ENCODE measurements at regions not wholly inside any gene's neighbourhood (a gene's known extent, or its start where the extent isn't known, plus 50 kb on each side); places are given as distances from the start of the nearest gene placed in this dataset.

DNA sequence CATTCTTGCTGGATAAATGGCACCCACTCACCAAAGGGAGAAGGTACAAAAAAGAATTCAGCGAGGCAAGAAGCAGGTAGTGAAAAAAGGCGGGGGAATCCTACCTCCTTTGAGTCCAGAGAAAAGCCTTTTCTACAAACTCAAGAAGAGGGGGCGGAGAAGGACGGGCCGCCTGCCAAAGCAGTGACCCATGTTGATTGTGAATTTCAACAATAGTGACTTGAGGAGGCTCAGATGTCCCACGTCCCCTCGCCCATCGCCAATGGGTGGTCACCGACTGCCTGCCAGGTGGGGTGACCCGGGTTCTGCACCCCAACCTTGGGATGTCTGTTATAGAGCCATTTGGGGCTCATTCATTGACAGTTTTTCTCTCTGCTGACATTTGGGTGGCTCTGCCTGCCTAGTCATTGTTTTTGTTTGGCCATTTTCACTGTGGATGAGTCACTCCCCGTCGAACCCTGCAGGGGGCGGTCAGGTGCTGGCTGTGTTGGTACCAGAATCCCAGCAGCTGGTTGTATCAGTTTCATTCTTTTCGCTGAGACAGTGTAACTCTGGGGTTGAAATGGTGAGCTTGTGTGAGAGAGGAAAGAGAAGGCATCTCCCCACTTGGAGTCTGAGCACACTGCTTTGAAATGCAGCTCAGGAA, 163.4 kb upstream of the NCAM1 start:
- Histone ChIP-seq H3K4me3 (ENCODE audit: extremely low read depth in 1 of 4, insufficient read depth in 2 of 4, low read depth in 3 of 4, low read length in 4 of 4) (no peak overlapping the region; a peak in 3 of 8 replicates), H2BK120ac (replicated peaks; ENCODE audit: low read depth, low read length) (no peak overlapping the region), H2BK20ac (ENCODE audit: low read length) (peak overlapping the region; percentile 72; the same call in 1 of the 2 replicates), H3K23ac (ENCODE audit: insufficient read length) (no peak overlapping the region), H3K18ac (ENCODE audit: extremely low read depth, low read length) (peak overlapping the region; percentile 48), H3K23me2 (ENCODE audit: low read depth, low read length) (peaks cover 2% of the 10 kb centered on the region; the same call in 1 of the 2 replicates), H2BK15ac (ENCODE audit: low read length) (no peak overlapping the region), H2BK5ac (ENCODE audit: low read depth, low read length) (peak overlapping the region; percentile 27; the same call in 1 of the 2 replicates), H4K91ac (replicated peaks; ENCODE audit: insufficient read length, low read length) (peak overlapping the region; percentile 32), H3K56ac (replicated peaks; ENCODE audit: insufficient read length, low read depth, low read length) (no peak overlapping the region), H3K27me3 (replicated peaks in 1 of 4; ENCODE audit: control insufficient read depth in 3 of 4, extremely low read depth in 1 of 4, insufficient read depth in 3 of 4, low read length in 3 of 4) (no peaks in the 10 kb centered on the region), H2BK12ac (ENCODE audit: low read depth, low read length) (peak overlapping the region; percentile 84; the same call in 1 of the 2 replicates), H3K9ac (replicated peaks in 1 of 4; ENCODE audit: extremely low read depth in 1 of 4, low read depth in 3 of 4, low read length in 3 of 4) (no peak overlapping the region), H3K27ac (ENCODE audit: low read depth, low read length) (peak overlapping the region; percentile 50; the same call in 1 of the 2 replicates), H3K4ac (replicated peaks; ENCODE audit: insufficient read length, low read depth, low read length) (no peak overlapping the region), H3K9me3 (ENCODE audit: insufficient read depth in 2 of 2, low read depth in 1 of 2, low read length in 1 of 2) (no peaks in the 10 kb centered on the region), H2AFZ (ENCODE audit: low read length) (no peak overlapping the region), H4K8ac (ENCODE audit: extremely low read depth, insufficient read depth, low read length) (no peak overlapping the region; the same call in 1 of the 2 replicates), H4K5ac (ENCODE audit: insufficient read length, low read depth, low read length) (peak overlapping the region; percentile 8), H2AK5ac (ENCODE audit: low read depth, low read length) (no peak overlapping the region), H3K4me1 (replicated peaks in 1 of 4; ENCODE audit: control insufficient read depth in 3 of 4, insufficient read depth in 4 of 4, low read length in 3 of 4) (peaks cover 4 to 14% (median 10%) of the 10 kb centered on the region in 4 experiments), H3K79me1 (ENCODE audit: low read depth, low read length) (no peaks in the 10 kb centered on the region), H3K36me3 (ENCODE audit: control insufficient read depth in 2 of 4, insufficient read depth in 4 of 4, low read length in 3 of 4) (no peaks in the 10 kb centered on the region), H3K79me2 (ENCODE audit: control insufficient read depth in 1 of 2, insufficient read depth in 2 of 2, low read length in 2 of 2) (no peaks in the 10 kb centered on the region), H3K14ac (ENCODE audit: insufficient read length) (no peak overlapping the region), H4K20me1 (replicated peaks in 1 of 2; ENCODE audit: control insufficient read depth in 1 of 2, insufficient read depth in 2 of 2, low read length in 2 of 2) (no peaks in the 10 kb centered on the region), H3K4me2 (ENCODE audit: insufficient read depth in 1 of 2, low read depth in 2 of 2, low read length in 2 of 2) (peak overlapping the region; percentile 31 to 53; a peak in 2 of 4 replicates)
- ChIA-PET POLR2A (ENCODE audit: partially characterized antibody) (no interaction called here), CTCF (ENCODE audit: partially characterized antibody) (interaction anchor here (0.6 to 6.6 kb wide), 32 partner anchors 9 to 689 kb away, joined by 3 to 48 read pairs (median 4); no protein-coding TSS in a partner anchor)
- DNase-seq (ENCODE audit: low read depth in 1 of 2, low spot score in 2 of 2): peak; percentile 43 to 85
- WGBS, 2 experiments (ENCODE audit: extremely low coverage in 1 of 2, insufficient coverage in 1 of 2, insufficient read length in 1 of 2, insufficient replicate concordance in 2 of 2, low coverage in 1 of 2, low lambda C conversion rate in 2 of 2, missing lambda C conversion rate in 1 of 2): 76% methylated on average over 12 of the region's 14 CpGs; no CpG with 5 or more reads in 1 of the 2 experiments
- peak; percentile 68 for FAIRE-seq
- TF ChIP-seq JUND (IDR thresholded peaks at IDR 0.05; ENCODE audit: low read length) (peak; percentile 90), E2F6 (IDR thresholded peaks at IDR 0.05) (peak; percentile 12; the same call in 1 of the 2 replicates), HDAC6 (IDR thresholded peaks at IDR 0.05; ENCODE audit: low read depth, low read length) (no peak), CTCF (IDR thresholded peaks at IDR 0.05; ENCODE audit: control extremely low read depth in 1 of 3, insufficient read depth in 1 of 3, low read depth in 1 of 3, low read length in 3 of 3) (peak; percentile 61 to 81 (median 80); a peak in 3 of 4 replicates), CREB1 (IDR thresholded peaks at IDR 0.05) (peak; percentile 67), MAFK (IDR thresholded peaks at IDR 0.05; ENCODE audit: low read depth, low read length) (0 out of 2 replicates have a peak, but pooled peaks have one; percentile 38), BACH1 (IDR thresholded peaks at IDR 0.05; ENCODE audit: low read length) (peak; percentile 84), KDM1A (IDR thresholded peaks at IDR 0.05; ENCODE audit: borderline replicate concordance, low read length) (no peak), RAD21 (IDR thresholded peaks at IDR 0.05 in 1 of 2, conservative IDR thresholded peaks at IDR 0.05 in 1 of 2; ENCODE audit: low read depth in 2 of 2, low read length in 2 of 2) (peak; percentile 86 to 88)

All from H1 (cell line).